ENCODE measurements at regions not wholly inside any gene's neighbourhood (a gene's known extent, or its start where the extent isn't known, plus 50 kb on each side); places are given as distances from the start of the nearest gene placed in this dataset.

DNA sequence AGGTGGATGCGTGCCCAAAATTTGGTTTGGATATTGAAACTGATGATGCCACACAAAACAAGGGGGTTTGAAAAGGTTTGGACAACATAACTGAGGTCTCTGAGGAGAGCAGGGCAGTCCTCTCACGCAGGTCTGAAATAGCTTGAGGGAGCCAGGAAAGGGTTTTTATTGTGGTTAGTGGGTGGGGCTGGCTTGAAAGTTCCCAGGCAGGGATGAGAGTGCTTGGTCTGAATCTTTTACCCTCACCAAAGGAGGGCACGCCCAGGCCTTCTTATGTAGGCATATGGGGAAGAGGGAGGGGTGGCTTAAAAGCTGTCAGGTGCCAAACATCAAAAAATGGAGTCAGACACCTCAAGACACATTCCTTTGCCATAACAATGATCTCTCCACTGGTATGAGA lies 493.1 kb upstream of the CCDC196 start:
- Histone ChIP-seq H3K36me3 (ENCODE audit: low read length) (no peaks in the 10 kb centered on the region), H3F3A (ENCODE audit: insufficient read depth) (no peaks in the 10 kb centered on the region), H3K9ac (ENCODE audit: low read length) (no peak overlapping the region), H3K27ac (ENCODE audit: low read depth, low read length) (no peak overlapping the region), H3K27me3 (ENCODE audit: low read length) (no peaks in the 10 kb centered on the region), H3K4me3 (ENCODE audit: insufficient read depth, low read length, poor library complexity, severe bottlenecking) (no peak overlapping the region), H3K9me3 (ENCODE audit: insufficient read depth, low read length) (no peaks in the 10 kb centered on the region), H3K79me2 (ENCODE audit: insufficient read depth, low read length) (no peaks in the 10 kb centered on the region), H3K9me2 (replicated peaks; ENCODE audit: insufficient read depth, low read length) (no peaks in the 10 kb centered on the region), H2AFZ (ENCODE audit: low read depth, low read length, severe bottlenecking) (no peak overlapping the region), H4K20me1 (ENCODE audit: low read depth, low read length) (no peaks in the 10 kb centered on the region), H3K4me2 (ENCODE audit: low read depth, low read length, poor library complexity, severe bottlenecking) (no peak overlapping the region)
- TF ChIP-seq, protein P1, sequence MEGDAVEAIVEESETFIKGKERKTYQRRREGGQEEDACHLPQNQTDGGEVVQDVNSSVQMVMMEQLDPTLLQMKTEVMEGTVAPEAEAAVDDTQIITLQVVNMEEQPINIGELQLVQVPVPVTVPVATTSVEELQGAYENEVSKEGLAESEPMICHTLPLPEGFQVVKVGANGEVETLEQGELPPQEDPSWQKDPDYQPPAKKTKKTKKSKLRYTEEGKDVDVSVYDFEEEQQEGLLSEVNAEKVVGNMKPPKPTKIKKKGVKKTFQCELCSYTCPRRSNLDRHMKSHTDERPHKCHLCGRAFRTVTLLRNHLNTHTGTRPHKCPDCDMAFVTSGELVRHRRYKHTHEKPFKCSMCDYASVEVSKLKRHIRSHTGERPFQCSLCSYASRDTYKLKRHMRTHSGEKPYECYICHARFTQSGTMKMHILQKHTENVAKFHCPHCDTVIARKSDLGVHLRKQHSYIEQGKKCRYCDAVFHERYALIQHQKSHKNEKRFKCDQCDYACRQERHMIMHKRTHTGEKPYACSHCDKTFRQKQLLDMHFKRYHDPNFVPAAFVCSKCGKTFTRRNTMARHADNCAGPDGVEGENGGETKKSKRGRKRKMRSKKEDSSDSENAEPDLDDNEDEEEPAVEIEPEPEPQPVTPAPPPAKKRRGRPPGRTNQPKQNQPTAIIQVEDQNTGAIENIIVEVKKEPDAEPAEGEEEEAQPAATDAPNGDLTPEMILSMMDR (IDR thresholded peaks at IDR 0.05; ENCODE audit: insufficient read depth, low read length, poor library complexity, severe bottlenecking) = no peak
- TF ChIP-seq EZH2phosphoT487 (conservative IDR thresholded peaks at IDR 0.05; ENCODE audit: low read length) = no peak

GRCh38 chr14:65993996-65994395 lies 492.2 kb upstream of the CCDC196 start:
- Histone ChIP-seq H3K9ac (ENCODE audit: low read length) (no peak overlapping the region), H3K79me2 (ENCODE audit: insufficient read depth, low read length) (no peaks in the 10 kb centered on the region), H3K4me2 (ENCODE audit: low read depth, low read length, poor library complexity, severe bottlenecking) (no peak overlapping the region), H3K36me3 (ENCODE audit: low read length) (no peaks in the 10 kb centered on the region), H4K20me1 (ENCODE audit: low read depth, low read length) (no peaks in the 10 kb centered on the region), H3K9me2 (replicated peaks; ENCODE audit: insufficient read depth, low read length) (no peaks in the 10 kb centered on the region), H2AFZ (ENCODE audit: low read depth, low read length, severe bottlenecking) (no peak overlapping the region), H3K9me3 (ENCODE audit: insufficient read depth, low read length) (no peaks in the 10 kb centered on the region), H3K27ac (ENCODE audit: low read depth, low read length) (no peak overlapping the region), H3F3A (ENCODE audit: insufficient read depth) (no peaks in the 10 kb centered on the region), H3K4me3 (ENCODE audit: insufficient read depth, low read length, poor library complexity, severe bottlenecking) (no peak overlapping the region), H3K27me3 (ENCODE audit: low read length) (no peaks in the 10 kb centered on the region)
- no peak for TF ChIP-seq EZH2phosphoT487 (conservative IDR thresholded peaks at IDR 0.05; ENCODE audit: low read length)
- TF ChIP-seq, protein P1 (IDR thresholded peaks at IDR 0.05; ENCODE audit: insufficient read depth, low read length, poor library complexity, severe bottlenecking) = no peak

DNA sequence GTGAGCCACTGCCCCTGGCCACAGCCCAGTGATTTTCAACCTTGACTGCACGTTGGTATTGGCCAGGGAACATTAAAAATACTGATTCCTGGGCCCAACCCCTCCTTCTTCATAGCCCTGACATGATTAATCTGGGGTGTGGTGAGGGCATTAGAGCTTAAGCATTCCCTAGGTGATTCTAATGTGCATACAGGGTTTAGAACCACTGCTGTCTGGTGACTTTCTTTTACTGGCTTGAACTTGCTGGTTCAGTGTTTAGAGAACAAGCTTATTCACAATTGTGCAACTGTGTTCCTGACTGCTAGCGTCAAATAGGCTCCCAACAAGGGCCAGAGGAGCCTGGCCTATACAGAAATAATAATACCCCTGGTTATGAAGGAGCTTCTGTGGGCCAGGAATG lies 488.8 kb upstream of the CCDC196 start:
- H3K9me2 ChIP-seq (replicated peaks; ENCODE audit: insufficient read depth, low read length) = no peaks in the 10 kb centered on the region
- H3K27ac ChIP-seq (ENCODE audit: low read depth, low read length) = no peak overlapping the region
- H3K4me2 ChIP-seq (ENCODE audit: low read depth, low read length, poor library complexity, severe bottlenecking) = no peak overlapping the region
- no peak overlapping the region for H3K4me3 ChIP-seq (ENCODE audit: insufficient read depth, low read length, poor library complexity, severe bottlenecking)
- no peaks in the 10 kb centered on the region for H3K36me3 ChIP-seq (ENCODE audit: low read length)
- H3K27me3 ChIP-seq (ENCODE audit: low read length) = 0 out of 2 replicates have a peak, but pooled peaks cover 3% of the 10 kb centered on the region
- no peaks in the 10 kb centered on the region for H4K20me1 ChIP-seq (ENCODE audit: low read depth, low read length)
- no peaks in the 10 kb centered on the region; the same call in 1 of the 2 replicates for H3K9me3 ChIP-seq (ENCODE audit: insufficient read depth, low read length)
- TF ChIP-seq, protein P1 (IDR thresholded peaks at IDR 0.05; ENCODE audit: insufficient read depth, low read length, poor library complexity, severe bottlenecking) = no peak
- no peak for TF ChIP-seq EZH2phosphoT487 (conservative IDR thresholded peaks at IDR 0.05; ENCODE audit: low read length)
- no peak overlapping the region for H3K9ac ChIP-seq (ENCODE audit: low read length)
- no peak overlapping the region for H2AFZ ChIP-seq (ENCODE audit: low read depth, low read length, severe bottlenecking)
- H3F3A ChIP-seq (ENCODE audit: insufficient read depth) = no peaks in the 10 kb centered on the region
- no peaks in the 10 kb centered on the region for H3K79me2 ChIP-seq (ENCODE audit: insufficient read depth, low read length)

All from SU-DHL-6 (cell line).